Kidney (tissue), 13 donors: ENCODE measurements at regions not wholly inside any gene's neighbourhood (a gene's known extent, or its start where the extent isn't known, plus 50 kb on each side); places are given as distances from the start of the nearest gene placed in this dataset.

Experiments used
- DNase-seq, 5 donors: peaks; one replicate each; pipeline ENCODE4 v3.0.0-alpha.2; 2013 to 2020
- FAIRE-seq: peaks from 2 replicates; lab custom pipeline; 2012; peaks lifted over from hg19 to GRCh38; lab: Jason Lieb, UNC
- H3K27ac ChIP-seq, 2 donors: one replicate each; pipeline ENCODE4 v1.7.0; 2013; ENCODE audit warnings: low read depth in 2 of 2, low read length in 2 of 2, inconsistent platforms in 1 of 2
- H3K27me3 ChIP-seq: one replicate; pipeline ENCODE4 v1.7.1; 2013; ENCODE audit warnings: low read length, inconsistent platforms; ENCODE audit not compliant: control insufficient read depth, insufficient read depth
- H3K36me3 ChIP-seq, 3 donors: one replicate each; pipeline versions ENCODE4 v1.7.0 to v1.7.1; 2013; ENCODE audit warnings: low read length in 3 of 3, control low read depth in 1 of 3, inconsistent platforms in 1 of 3; ENCODE audit not compliant: insufficient read depth in 3 of 3, control insufficient read depth in 2 of 3
- H3K4me1 ChIP-seq, 3 donors: one replicate each; pipeline versions ENCODE4 v1.7.0 to v1.7.1; 2013; ENCODE audit warnings: low read length in 3 of 3, inconsistent platforms in 1 of 3, low read depth in 1 of 3; ENCODE audit not compliant: control insufficient read depth in 2 of 3, insufficient read depth in 2 of 3
- H3K4me3 ChIP-seq, 3 donors: one replicate each; pipeline versions ENCODE4 v1.7.0 to v1.8.1; 2013; ENCODE audit warnings: low read length in 3 of 3, control low read depth in 1 of 3, inconsistent platforms in 1 of 3
- H3K9ac ChIP-seq, 3 donors: one replicate each; pipeline versions ENCODE4 v1.7.0 to v1.7.1; 2013; ENCODE audit warnings: low read length in 3 of 3, control low read depth in 1 of 3, inconsistent platforms in 1 of 3
- H3K9me3 ChIP-seq, 3 donors: one replicate each; pipeline versions ENCODE4 v1.7.0 to v1.7.1; 2013; ENCODE audit warnings: low read length in 3 of 3, control low read depth in 1 of 3, inconsistent platforms in 1 of 3; ENCODE audit not compliant: control insufficient read depth in 2 of 3, insufficient read depth in 1 of 3
- CTCF ChIP-seq: IDR thresholded peaks from 3 replicates; pipeline ENCODE4 v1.5.1; 2012; ENCODE audit warnings: mild to moderate bottlenecking, moderate library complexity, borderline replicate concordance; ENCODE audit not compliant: insufficient read depth; ENCODE audit errors: extremely low read depth
- intact Hi-C: fragments of 100-400 bp; cut with DNase I; formaldehyde crosslinking; loops from one replicate; pipeline ENCODE4 v1.11.1; 2022
- donor health status: control.
- donor health status: control.
- donor health status: control.
- donor health status: control.
- donor health status: control.
- donor health status: DM: yes; HTN: yes; CAD: no.
- donor health status: Normal renal cell carcinoma (clear cell type).

GRCh38 chr18:54765636-54766375, 62.5 kb upstream of the RAB27B start:
- DNase-seq, result no peak
- no peak for TF ChIP-seq CTCF
- Histone ChIP-seq H3K9ac (no peak overlapping the region), H3K27ac (no peak overlapping the region), H3K9me3 (no peaks in the 10 kb centered on the region), H3K36me3 (no peaks in the 10 kb centered on the region), H3K27me3 (no peaks in the 10 kb centered on the region), H3K4me3 (no peak overlapping the region), H3K4me1 (no peaks in the 10 kb centered on the region)
- intact Hi-C loops, result no loop called here
- no peak for FAIRE-seq

- H3K4me1 ChIP-seq, result no peaks in the 10 kb centered on the region
- TF ChIP-seq CTCF, result no peak
- no peaks in the 10 kb centered on the region for H3K36me3 ChIP-seq
- intact Hi-C loops, result no loop called here
- no peak overlapping the region for H3K27ac ChIP-seq
- DNase-seq (no peak), FAIRE-seq (no peak)
- H3K9me3 ChIP-seq, result no peaks in the 10 kb centered on the region
- H3K27me3 ChIP-seq, result no peaks in the 10 kb centered on the region
- no peak overlapping the region for H3K4me3 ChIP-seq
- H3K9ac ChIP-seq, result no peak overlapping the region
These were observed 61.6 kb upstream of the RAB27B start for GRCh38 chr18:54766634-54767033.

- Histone ChIP-seq H3K4me1 (no peaks in the 10 kb centered on the region), H3K9me3 (no peaks in the 10 kb centered on the region), H3K9ac (no peak overlapping the region), H3K36me3 (no peaks in the 10 kb centered on the region), H3K4me3 (no peak overlapping the region), H3K27me3 (no peaks in the 10 kb centered on the region), H3K27ac (no peak overlapping the region)
- no peak for FAIRE-seq
- intact Hi-C loops, result no loop called here
- no peak for DNase-seq
- no peak for TF ChIP-seq CTCF
These were observed 61.2 kb upstream of the RAB27B start for GRCh38 chr18:54767098-54767497.
